IMR-90 (cell line): ENCODE measurements at regions not wholly inside any gene's neighbourhood (a gene's known extent, or its start where the extent isn't known, plus 50 kb on each side); places are given as distances from the start of the nearest gene placed in this dataset.

ENCODE experiments used
- ATAC-seq: fragments of 200-7000 bp; cut with Tn5 transposase; 2 replicates; pipeline ENCODE4 v1.9.1; 2020; ENCODE audit warnings: low read depth, mild to moderate bottlenecking, moderate library complexity
- BruUV-seq: library from RNA; stranded (reverse); fragments of 400-500 nt; replicated peaks from 2 replicates; lab custom pipeline; 2021; lab: Mats Ljungman, UMichigan
- CTCF ChIA-PET: fragments of 300-600 bp; formaldehyde crosslinking; extraction: SDS; loops from one replicate; lab custom pipeline; 2021; ENCODE audit warnings: antibody characterized with exemption; lab: Yijun Ruan, JAX
- POLR2A ChIA-PET: fragments of 300-600 bp; sonication (Branson Sonifier 250); formaldehyde crosslinking; loops from one replicate; lab custom pipeline; 2022; ENCODE audit warnings: antibody characterized with exemption; ENCODE audit not compliant: unreplicated experiment; lab: Charles Lee
- DNase-seq: peaks from one replicate; pipeline ENCODE4 v3.0.0; 2013
- H2AFZ ChIP-seq: replicated peaks from 2 replicates; pipeline ENCODE3; 2013; ENCODE audit warnings: low read length, mild to moderate bottlenecking; ENCODE audit not compliant: poor library complexity
- H2AK5ac ChIP-seq: 2 replicates; pipeline ENCODE4 v1.6.1; 2013; ENCODE audit warnings: low read depth, low read length, inconsistent platforms
- H2AK9ac ChIP-seq: replicated peaks from 2 replicates; pipeline ENCODE3; 2013; ENCODE audit warnings: mild to moderate bottlenecking, low read depth, low read length, moderate library complexity; ENCODE audit not compliant: poor library complexity
- H2BK120ac ChIP-seq: 2 replicates; pipeline ENCODE4 v1.6.1; 2013; ENCODE audit warnings: low read depth, low read length, inconsistent platforms
- H2BK15ac ChIP-seq: 3 replicates; pipeline ENCODE4 v1.6.1; 2013; ENCODE audit warnings: low read depth, low read length, inconsistent platforms
- H2BK20ac ChIP-seq: 2 replicates; pipeline ENCODE4 v1.6.1; 2013; ENCODE audit warnings: low read depth, mild to moderate bottlenecking, inconsistent platforms, low read length, moderate library complexity
- H2BK5ac ChIP-seq: 2 replicates; pipeline ENCODE4 v1.6.1; 2013; ENCODE audit warnings: mild to moderate bottlenecking, low read depth, low read length, inconsistent platforms; ENCODE audit not compliant: poor library complexity, severe bottlenecking
- H3K14ac ChIP-seq: replicated peaks from 2 replicates; pipeline ENCODE4 v1.6.1; 2013; ENCODE audit warnings: low read depth, low read length, inconsistent platforms
- H3K18ac ChIP-seq: 2 replicates; pipeline ENCODE4 v1.6.1; 2013; ENCODE audit warnings: low read depth, low read length, control low read depth
- H3K23ac ChIP-seq: 2 replicates; pipeline ENCODE4 v1.6.1; 2013; ENCODE audit warnings: low read depth, low read length, inconsistent platforms
- H3K27ac ChIP-seq: 2 replicates; pipeline ENCODE4 v1.5.1; 2013; ENCODE audit warnings: mild to moderate bottlenecking, control low read depth, low read length; ENCODE audit not compliant: insufficient read depth
- H3K27me3 ChIP-seq: 2 replicates; pipeline ENCODE4 v1.6.1; 2013; ENCODE audit warnings: low read length; ENCODE audit not compliant: control insufficient read depth, insufficient read depth
- H3K36me3 ChIP-seq: 2 replicates; pipeline ENCODE4 v1.6.1; 2013; ENCODE audit warnings: low read length, mixed read lengths; ENCODE audit not compliant: control insufficient read depth, insufficient read depth
- H3K4ac ChIP-seq: 2 replicates; pipeline ENCODE4 v1.6.1; 2013; ENCODE audit warnings: low read depth, low read length, inconsistent platforms
- H3K4me1 ChIP-seq: 2 replicates; pipeline ENCODE4 v1.6.1; 2013; ENCODE audit warnings: low read length, mixed read lengths; ENCODE audit not compliant: control insufficient read depth, insufficient read depth
- H3K4me2 ChIP-seq: 2 replicates; pipeline ENCODE4 v1.6.1; 2013; ENCODE audit warnings: low read depth, mild to moderate bottlenecking, control low read depth, low read length, moderate library complexity
- H3K4me3 ChIP-seq: 2 replicates; pipeline ENCODE4 v1.5.1; 2013; ENCODE audit warnings: low read depth, mild to moderate bottlenecking, control low read depth, low read length, moderate library complexity; ENCODE audit not compliant: insufficient read depth
- H3K56ac ChIP-seq: 2 replicates; pipeline ENCODE4 v1.6.1; 2013; ENCODE audit warnings: low read length, inconsistent platforms; ENCODE audit not compliant: insufficient read depth; ENCODE audit errors: extremely low read depth
- H3K79me1 ChIP-seq, 2 experiments: 2 replicates each; pipeline ENCODE4 v1.6.1; 2013; ENCODE audit warnings: low read length in 2 of 2, inconsistent platforms in 1 of 2, low read depth in 1 of 2
- H3K9ac ChIP-seq: 2 replicates; pipeline ENCODE4 v1.6.1; 2013; ENCODE audit warnings: low read depth, low read length, control low read depth
- H3K9me1 ChIP-seq: 2 replicates; pipeline ENCODE4 v1.6.1; 2013; ENCODE audit warnings: low read length, inconsistent platforms; ENCODE audit not compliant: insufficient read depth
- H3K9me3 ChIP-seq: 2 replicates; pipeline ENCODE4 v1.6.1; 2013; ENCODE audit warnings: low read length; ENCODE audit not compliant: control insufficient read depth, insufficient read depth
- H4K20me1 ChIP-seq: 2 replicates; pipeline ENCODE4 v1.6.1; 2013; ENCODE audit warnings: low read length, inconsistent platforms; ENCODE audit not compliant: insufficient read depth
- H4K5ac ChIP-seq: 2 replicates; pipeline ENCODE4 v1.6.1; 2013; ENCODE audit warnings: mild to moderate bottlenecking, low read depth, low read length, control low read depth
- H4K8ac ChIP-seq, 2 experiments: 2 replicates each; pipeline ENCODE4 v1.6.1; 2013; ENCODE audit warnings: low read depth in 2 of 2, low read length in 2 of 2, control low read depth in 1 of 2, inconsistent platforms in 1 of 2
- H4K91ac ChIP-seq: 2 replicates; pipeline ENCODE4 v1.6.1; 2013; ENCODE audit warnings: low read depth, low read length, inconsistent platforms; ENCODE audit not compliant: insufficient read depth
- BHLHE40 ChIP-seq: fragments of 150-350 bp; IDR thresholded peaks from 2 replicates; pipeline ENCODE4 v1.6.1; 2016; ENCODE audit warnings: mild to moderate bottlenecking, low read depth, low read length
- CEBPB ChIP-seq: IDR thresholded peaks from 2 replicates; pipeline ENCODE4 v1.6.1; 2012; ENCODE audit warnings: low read depth, low read length, improper control_type of control experiment
- CHD1 ChIP-seq: IDR thresholded peaks from 2 replicates; pipeline ENCODE4 v1.6.1; 2012; ENCODE audit warnings: low read depth, low read length, improper control_type of control experiment
- FOS ChIP-seq: fragments of 150-350 bp; IDR thresholded peaks from 2 replicates; pipeline ENCODE4 v1.6.1; 2016; ENCODE audit warnings: low read depth, low read length
- MAFK ChIP-seq: IDR thresholded peaks from 2 replicates; pipeline ENCODE4 v1.6.1; 2012; ENCODE audit warnings: low read depth, low read length, improper control_type of control experiment
- NFE2L2 ChIP-seq: fragments of 150-350 bp; IDR thresholded peaks from 2 replicates; pipeline ENCODE4 v1.6.1; 2016; ENCODE audit warnings: low read depth, mild to moderate bottlenecking, low read length
- POLR2A ChIP-seq: IDR thresholded peaks from 2 replicates; pipeline ENCODE4 v1.6.1; 2012; ENCODE audit warnings: mild to moderate bottlenecking, low read depth, low read length
- RAD21 ChIP-seq: IDR thresholded peaks from 2 replicates; pipeline ENCODE4 v1.6.1; 2012; ENCODE audit warnings: low read length, improper control_type of control experiment
- RCOR1 ChIP-seq: IDR thresholded peaks from 2 replicates; pipeline ENCODE4 v1.6.1; 2012; ENCODE audit warnings: mild to moderate bottlenecking, low read length, improper control_type of control experiment; ENCODE audit not compliant: insufficient replicate concordance
- RFX5 ChIP-seq: IDR thresholded peaks from 2 replicates; pipeline ENCODE4 v1.8.0; 2012; ENCODE audit warnings: low read depth, mild to moderate bottlenecking, low read length, moderate library complexity
- SMC3 ChIP-seq: fragments of 150-350 bp; IDR thresholded peaks from 2 replicates; pipeline ENCODE4 v1.6.1; 2016; ENCODE audit warnings: low read depth, mild to moderate bottlenecking, antibody characterized with exemption, low read length, moderate library complexity
- WGBS, 2 experiments: methylation state at CpG; one replicate each; pipeline versions ENCODE4 v1.1.5 to v1.1.7; 2013; ENCODE audit warnings: missing lambda C conversion rate in 2 of 2; ENCODE audit not compliant: insufficient read length in 1 of 2; ENCODE audit errors: extremely low coverage in 2 of 2; 5-methylcytosine and 5-hydroxymethylcytosine counted together
- dilution Hi-C: fragments of 300-500 bp; cut with HindIII; formaldehyde crosslinking; loops from one replicate; pipeline ENCODE4 v1.14.3; 2018; ENCODE audit warnings: low sequenced_read_pairs; ENCODE audit not compliant: unreplicated experiment
- in situ Hi-C: fragments of 300-500 bp; cut with MboI; formaldehyde crosslinking; loops from 3 replicates; pipeline ENCODE4 v1.14.3; 2019; ENCODE audit warnings: low sequenced_read_pairs, inconsistent platforms, mixed read lengths
- intact Hi-C: fragments of 100-400 bp; cut with micrococcal nuclease; formaldehyde crosslinking; loops from 2 replicates; pipeline ENCODE4 v1.10.0; 2022
- TF ChIP-seq, protein P1 (sequence below): conservative IDR thresholded peaks from 2 replicates; pipeline ENCODE4 v1.5.1; 2012; ENCODE audit warnings: mild to moderate bottlenecking, low read depth, low read length, improper control_type of control experiment
- TF ChIP-seq, protein P2 (sequence below): fragments of 150-350 bp; IDR thresholded peaks from 2 replicates; pipeline ENCODE4 v1.6.1; 2017; ENCODE audit warnings: mild to moderate bottlenecking, antibody characterized with exemption, low read length, low read depth
- TF ChIP-seq, protein P3 (sequence below): fragments of 150-350 bp; IDR thresholded peaks from 2 replicates; pipeline ENCODE4 v1.6.1; 2016; ENCODE audit warnings: low read depth, mild to moderate bottlenecking, low read length, moderate library complexity, borderline replicate concordance

DNA sequence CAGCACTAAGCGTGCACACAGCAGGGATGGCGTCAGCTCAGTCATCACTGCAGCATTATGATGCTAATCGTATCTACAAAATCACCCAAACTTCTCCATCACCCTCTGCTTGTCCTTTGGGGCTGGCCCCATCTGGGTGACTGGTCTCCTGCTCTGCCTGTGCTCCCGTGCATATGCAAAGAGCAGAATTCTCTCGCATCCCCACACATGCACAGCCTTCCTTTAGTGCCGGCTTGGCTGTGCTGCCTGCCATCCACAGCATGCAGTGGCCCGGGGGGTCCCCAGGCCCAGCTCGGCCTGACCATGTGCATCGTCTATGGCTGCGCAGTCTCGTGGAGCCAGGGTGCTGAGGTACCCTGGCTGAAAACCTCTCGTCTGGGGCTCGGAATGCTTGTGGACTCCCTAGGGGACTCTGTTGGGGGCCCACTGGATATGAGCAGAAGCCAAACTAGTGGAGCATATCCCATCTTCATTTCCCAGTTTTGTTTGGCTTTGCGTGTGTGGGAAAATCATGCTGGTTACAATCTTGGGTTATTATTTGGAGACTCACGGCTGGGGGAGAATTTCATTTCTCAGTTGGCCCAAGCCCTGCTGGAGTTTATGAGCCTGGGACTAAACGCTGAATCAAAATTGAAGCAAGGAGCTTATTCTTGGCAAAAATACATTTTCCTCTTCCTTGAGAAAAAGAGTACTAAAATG lies 70.9 kb upstream of the HS6ST1 start:
- Histone ChIP-seq H3K9me3 (no peaks in the 10 kb centered on the region), H2BK120ac (no peak overlapping the region), H3K4me3 (no peak overlapping the region), H2AK5ac (no peak overlapping the region), H4K8ac (no peak overlapping the region), H2AFZ (no peak overlapping the region), H3K27ac (no peak overlapping the region), H3K9me1 (peaks cover 6% of the 10 kb centered on the region; the same call in 1 of the 2 replicates), H3K56ac (no peak overlapping the region), H3K23ac (no peak overlapping the region), H4K5ac (no peak overlapping the region), H3K4ac (no peak overlapping the region), H2AK9ac (no peak overlapping the region), H2BK5ac (no peak overlapping the region), H4K91ac (no peak overlapping the region), H3K9ac (no peak overlapping the region), H3K18ac (no peak overlapping the region), H3K36me3 (no peaks in the 10 kb centered on the region), H2BK15ac (no peak overlapping the region), H3K27me3 (no peaks in the 10 kb centered on the region), H3K79me1 (no peaks in the 10 kb centered on the region), H2BK20ac (no peak overlapping the region), H3K4me2 (no peak overlapping the region), H3K4me1 (no peaks in the 10 kb centered on the region), H4K20me1 (no peaks in the 10 kb centered on the region), H3K14ac (no peak overlapping the region)
- in situ Hi-C loops (no loop called here), dilution Hi-C loops (no loop called here), intact Hi-C loops (no loop called here)
- ATAC-seq, result no peak
- TF ChIP-seq BHLHE40 (no peak), POLR2A (no peak), SMC3 (no peak), RFX5 (no peak), MAFK (no peak), NFE2L2 (no peak), CHD1 (no peak), RAD21 (no peak), CEBPB (no peak), FOS (no peak), RCOR1 (no peak)
- TF ChIP-seq, protein P1, sequence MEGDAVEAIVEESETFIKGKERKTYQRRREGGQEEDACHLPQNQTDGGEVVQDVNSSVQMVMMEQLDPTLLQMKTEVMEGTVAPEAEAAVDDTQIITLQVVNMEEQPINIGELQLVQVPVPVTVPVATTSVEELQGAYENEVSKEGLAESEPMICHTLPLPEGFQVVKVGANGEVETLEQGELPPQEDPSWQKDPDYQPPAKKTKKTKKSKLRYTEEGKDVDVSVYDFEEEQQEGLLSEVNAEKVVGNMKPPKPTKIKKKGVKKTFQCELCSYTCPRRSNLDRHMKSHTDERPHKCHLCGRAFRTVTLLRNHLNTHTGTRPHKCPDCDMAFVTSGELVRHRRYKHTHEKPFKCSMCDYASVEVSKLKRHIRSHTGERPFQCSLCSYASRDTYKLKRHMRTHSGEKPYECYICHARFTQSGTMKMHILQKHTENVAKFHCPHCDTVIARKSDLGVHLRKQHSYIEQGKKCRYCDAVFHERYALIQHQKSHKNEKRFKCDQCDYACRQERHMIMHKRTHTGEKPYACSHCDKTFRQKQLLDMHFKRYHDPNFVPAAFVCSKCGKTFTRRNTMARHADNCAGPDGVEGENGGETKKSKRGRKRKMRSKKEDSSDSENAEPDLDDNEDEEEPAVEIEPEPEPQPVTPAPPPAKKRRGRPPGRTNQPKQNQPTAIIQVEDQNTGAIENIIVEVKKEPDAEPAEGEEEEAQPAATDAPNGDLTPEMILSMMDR, result no peak
- TF ChIP-seq, protein P2, sequence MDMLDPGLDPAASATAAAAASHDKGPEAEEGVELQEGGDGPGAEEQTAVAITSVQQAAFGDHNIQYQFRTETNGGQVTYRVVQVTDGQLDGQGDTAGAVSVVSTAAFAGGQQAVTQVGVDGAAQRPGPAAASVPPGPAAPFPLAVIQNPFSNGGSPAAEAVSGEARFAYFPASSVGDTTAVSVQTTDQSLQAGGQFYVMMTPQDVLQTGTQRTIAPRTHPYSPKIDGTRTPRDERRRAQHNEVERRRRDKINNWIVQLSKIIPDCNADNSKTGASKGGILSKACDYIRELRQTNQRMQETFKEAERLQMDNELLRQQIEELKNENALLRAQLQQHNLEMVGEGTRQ, result no peak
- TF ChIP-seq, protein P3, sequence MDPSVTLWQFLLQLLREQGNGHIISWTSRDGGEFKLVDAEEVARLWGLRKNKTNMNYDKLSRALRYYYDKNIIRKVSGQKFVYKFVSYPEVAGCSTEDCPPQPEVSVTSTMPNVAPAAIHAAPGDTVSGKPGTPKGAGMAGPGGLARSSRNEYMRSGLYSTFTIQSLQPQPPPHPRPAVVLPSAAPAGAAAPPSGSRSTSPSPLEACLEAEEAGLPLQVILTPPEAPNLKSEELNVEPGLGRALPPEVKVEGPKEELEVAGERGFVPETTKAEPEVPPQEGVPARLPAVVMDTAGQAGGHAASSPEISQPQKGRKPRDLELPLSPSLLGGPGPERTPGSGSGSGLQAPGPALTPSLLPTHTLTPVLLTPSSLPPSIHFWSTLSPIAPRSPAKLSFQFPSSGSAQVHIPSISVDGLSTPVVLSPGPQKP, result no peak
- ChIA-PET CTCF (interaction anchor here (1.0 kb wide), 1 partner anchor 9 kb away, joined by 5 read pairs; no protein-coding TSS in a partner anchor), POLR2A (no interaction called here)
- BruUV-seq, result no TSS peak
- no peak for DNase-seq
- 94% methylated on average over 8 of the region's 16 CpGs; no CpG with 5 or more reads in 1 of the 2 experiments for WGBS, 2 experiments
